HG02973 (cell line): ENCODE measurements at regions not wholly inside any gene's neighbourhood (a gene's known extent, or its start where the extent isn't known, plus 50 kb on each side); places are given as distances from the start of the nearest gene placed in this dataset.

Source experiments
- ATAC-seq: cut with Tn5 transposase; IDR thresholded peaks from one replicate; pipeline ENCODE4 v1.9.1; 2021; ENCODE audit warnings: moderate library complexity; ENCODE audit not compliant: unreplicated experiment

- ATAC-seq, result no peak
Observed at GRCh38 chr6:12577124-12577850, 139.3 kb upstream of the PHACTR1 start.

GRCh38 chr6:12578097-12578496 lies 138.5 kb upstream of the PHACTR1 start:
- ATAC-seq, result no peak

- ATAC-seq, result no peak
Observed at GRCh38 chr6:12578751-12579150, 137.8 kb upstream of the PHACTR1 start.

GRCh38 chr6:12580290-12580689 lies 136.3 kb upstream of the PHACTR1 start:
- no peak for ATAC-seq

- ATAC-seq, result no peak
Observed at GRCh38 chr6:12582421-12583110, 134.0 kb upstream of the PHACTR1 start.

GRCh38 chr6:12584631-12585405 lies 131.7 kb upstream of the PHACTR1 start:
- ATAC-seq, result no peak

GRCh38 chr6:12585497-12585958 lies 131.0 kb upstream of the PHACTR1 start:
- ATAC-seq, result no peak

- no peak for ATAC-seq
Observed at GRCh38 chr6:12586721-12587480, 129.7 kb upstream of the PHACTR1 start.

GRCh38 chr6:12590901-12591300 lies 125.7 kb upstream of the PHACTR1 start:
- ATAC-seq, result no peak

- ATAC-seq, result no peak
Observed at GRCh38 chr6:12592634-12593033, 123.9 kb upstream of the PHACTR1 start.

- ATAC-seq, result no peak
Observed at GRCh38 chr6:12593771-12594529, 122.6 kb upstream of the PHACTR1 start.

- ATAC-seq, result no peak
Observed at GRCh38 chr6:12594530-12594893, 122.1 kb upstream of the PHACTR1 start.

- no peak for ATAC-seq
Observed at GRCh38 chr6:12595161-12595811, 121.3 kb upstream of the PHACTR1 start.

- ATAC-seq, result no peak
Observed at GRCh38 chr6:12596731-12597130, 119.8 kb upstream of the PHACTR1 start.

- ATAC-seq, result no peak
Observed at GRCh38 chr6:12598919-12599318, 117.6 kb upstream of the PHACTR1 start.

GRCh38 chr6:12601881-12602280 lies 114.7 kb upstream of the PHACTR1 start:
- no peak for ATAC-seq

- no peak for ATAC-seq
Observed at GRCh38 chr6:12602342-12602741, 114.2 kb upstream of the PHACTR1 start.

GRCh38 chr6:12602951-12603672 lies 113.5 kb upstream of the PHACTR1 start:
- no peak for ATAC-seq

- ATAC-seq, result no peak
Observed at GRCh38 chr6:12603673-12604049, 112.9 kb upstream of the PHACTR1 start.
